AML-193 (cell line): ENCODE measurements at regions not wholly inside any gene's neighbourhood (a gene's known extent, or its start where the extent isn't known, plus 50 kb on each side); places are given as distances from the start of the nearest gene placed in this dataset.
"Not testable (repeated sequence)": the region's sequence is repeated elsewhere in the genome, so short reads cannot be mapped to it uniquely, and the experiment has no call there.

ENCODE experiments used
- DNase-seq, 2 experiments: peaks; one replicate each; lab custom pipeline; 2025; lab: John Stamatoyannopoulos, UW

DNA sequence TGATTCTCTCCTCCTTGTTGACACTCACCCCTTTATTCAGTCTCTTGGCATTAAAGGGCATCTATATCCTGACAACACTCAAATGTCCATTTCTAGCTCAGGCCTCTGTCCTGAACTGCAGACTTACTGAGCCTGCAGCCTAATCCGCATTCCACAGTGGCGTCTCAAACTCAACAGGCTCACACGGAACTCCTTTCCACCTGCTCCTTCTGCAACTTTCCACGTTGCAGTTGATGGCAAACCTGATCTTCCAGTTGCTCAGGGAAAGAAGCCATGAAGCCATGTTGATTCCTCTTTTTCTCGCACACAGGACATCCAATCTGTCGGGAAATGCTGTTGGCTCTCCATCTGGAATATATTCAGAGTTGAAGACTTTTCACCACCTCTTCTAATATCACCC, 522.4 kb downstream of the CCSER2 start:
- DNase-seq: no peak

DNA sequence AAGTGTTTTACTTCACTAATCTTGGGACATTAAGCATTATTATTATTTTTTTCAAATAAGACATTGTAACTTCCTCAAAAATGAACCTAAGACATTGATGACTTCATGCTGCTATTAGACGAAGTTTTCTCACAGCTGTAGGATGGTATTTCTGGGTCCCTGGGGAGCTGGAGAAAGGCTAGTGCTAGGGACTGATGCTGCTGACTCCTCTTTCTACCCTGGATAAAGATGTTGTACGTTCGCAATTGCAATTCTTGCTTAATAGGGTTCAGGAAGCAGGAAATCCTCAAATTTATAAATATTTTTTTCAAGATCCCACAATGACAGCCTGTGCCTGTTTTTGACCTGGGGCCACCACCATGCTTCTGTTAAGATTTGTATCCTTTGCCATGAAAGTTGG, 526.0 kb downstream of the CCSER2 start:
- no peak for DNase-seq

DNA sequence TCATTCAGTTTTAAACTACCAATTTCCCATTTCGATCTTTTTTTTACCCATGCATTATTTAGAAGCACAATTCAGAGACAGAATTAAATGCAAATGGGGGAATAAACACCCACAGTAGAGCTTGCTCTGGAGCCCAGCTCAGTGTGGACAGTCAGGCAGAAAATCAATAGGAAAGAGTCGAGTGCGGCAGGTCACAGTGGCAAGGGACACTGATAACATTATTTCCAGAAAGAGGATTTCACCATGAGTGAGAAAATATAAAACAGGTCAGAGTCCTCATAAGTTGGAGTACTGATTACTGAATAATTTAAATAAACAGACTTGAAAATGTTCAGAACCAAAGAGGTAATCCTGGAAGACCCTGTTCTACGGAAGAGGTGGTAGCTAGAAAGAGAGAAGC, 532.5 kb downstream of the CCSER2 start:
- DNase-seq: no peak

DNA sequence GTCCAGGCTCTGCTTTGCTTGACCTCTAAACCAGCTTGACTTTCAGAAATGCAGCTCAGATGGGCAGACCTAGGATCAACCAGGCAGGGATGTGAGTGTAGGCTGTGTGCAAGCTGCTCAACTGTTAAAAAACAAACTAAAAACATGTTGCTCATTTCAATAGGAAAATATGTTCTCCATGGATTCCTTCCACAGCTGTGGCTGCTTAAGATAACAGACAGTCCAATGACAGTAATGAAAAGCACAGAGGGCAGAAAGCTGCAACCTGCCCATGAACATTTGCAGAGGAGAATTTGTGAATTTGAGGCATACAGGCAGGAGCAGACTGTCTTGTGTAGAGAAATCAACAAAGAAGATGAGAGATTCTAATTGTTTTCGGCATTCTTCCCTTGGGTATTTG, 534.2 kb downstream of the CCSER2 start:
- DNase-seq: no peak

DNA sequence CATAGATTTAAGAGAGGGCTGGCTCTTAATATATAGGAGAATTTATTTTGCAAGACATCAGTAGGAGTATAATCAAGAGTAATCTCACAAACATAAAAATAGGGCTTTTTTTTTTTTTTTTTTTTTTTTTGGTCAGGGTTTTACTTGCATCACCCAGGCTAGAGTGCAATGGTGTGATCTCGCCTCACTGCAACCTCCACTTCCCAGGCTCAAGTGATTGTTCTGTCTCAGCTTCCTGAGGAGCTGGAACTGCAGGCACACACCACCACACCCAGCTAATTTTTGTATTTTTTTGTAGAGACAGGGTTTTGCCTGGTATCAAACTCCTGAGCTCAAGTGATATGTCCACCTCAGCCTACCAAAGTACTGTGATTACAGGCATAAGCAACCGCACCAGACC, 535.3 kb downstream of the CCSER2 start:
- no peak for DNase-seq

DNA sequence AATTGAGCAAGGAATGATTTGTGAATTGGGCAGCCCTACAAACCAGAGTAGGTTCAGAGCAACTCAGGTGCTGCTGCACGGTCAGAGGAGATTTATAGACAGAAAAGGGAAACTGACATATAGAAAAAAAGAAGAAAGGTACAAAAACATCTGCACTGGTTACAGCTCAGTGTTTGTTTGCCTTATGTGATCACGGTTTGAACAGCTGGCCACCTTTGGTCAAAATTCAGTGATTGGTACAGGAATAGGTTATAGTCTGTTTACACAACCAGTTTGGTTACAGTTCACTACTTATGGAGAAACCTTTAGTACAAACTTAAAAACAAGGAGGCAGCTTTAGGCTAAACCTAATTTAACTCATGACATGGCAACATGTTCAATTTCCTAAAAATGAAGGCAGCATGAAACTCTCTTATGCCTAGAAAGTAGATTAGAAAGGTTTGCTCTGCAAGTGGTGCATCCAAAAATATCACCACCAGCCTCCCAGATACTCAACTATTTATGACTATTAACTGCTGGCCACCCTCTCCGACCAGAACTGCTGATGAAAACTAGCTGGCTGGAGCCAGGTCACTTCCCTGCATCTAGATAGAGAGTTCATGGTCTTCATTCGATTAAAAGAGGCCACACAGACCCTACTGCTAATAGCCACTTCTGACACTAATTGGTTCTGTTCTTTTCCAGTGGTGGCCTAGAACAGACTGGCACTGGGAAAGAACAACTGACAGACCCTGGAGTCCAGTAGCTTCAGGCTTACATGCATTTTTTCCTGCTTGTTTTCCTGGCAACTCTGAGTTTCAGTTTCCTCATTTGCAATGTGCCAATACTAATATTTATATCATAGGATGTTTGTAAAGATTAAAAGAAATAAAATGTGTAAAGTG, 548.0 kb downstream of the CCSER2 start:
- DNase-seq: no peak

DNA sequence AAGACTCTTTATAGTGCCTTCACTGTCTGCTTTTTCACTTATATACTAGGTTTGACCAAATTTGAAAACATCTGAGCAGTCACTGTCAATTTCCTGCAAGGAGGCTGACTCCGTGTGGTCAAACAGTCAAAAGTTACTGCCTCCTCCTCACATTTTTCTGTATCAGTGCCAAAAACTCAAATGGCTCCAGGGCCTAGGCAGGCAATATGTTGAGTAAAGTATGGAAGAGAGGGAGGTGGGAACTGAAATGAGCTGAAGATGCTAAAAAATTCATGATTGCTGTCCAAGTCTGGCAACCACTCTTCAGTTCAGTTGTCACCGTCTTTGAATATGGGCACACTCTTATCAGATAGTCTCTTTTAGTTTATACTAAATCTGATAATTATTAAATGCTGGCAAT, 551.6 kb downstream of the CCSER2 start:
- DNase-seq: no peak

DNA sequence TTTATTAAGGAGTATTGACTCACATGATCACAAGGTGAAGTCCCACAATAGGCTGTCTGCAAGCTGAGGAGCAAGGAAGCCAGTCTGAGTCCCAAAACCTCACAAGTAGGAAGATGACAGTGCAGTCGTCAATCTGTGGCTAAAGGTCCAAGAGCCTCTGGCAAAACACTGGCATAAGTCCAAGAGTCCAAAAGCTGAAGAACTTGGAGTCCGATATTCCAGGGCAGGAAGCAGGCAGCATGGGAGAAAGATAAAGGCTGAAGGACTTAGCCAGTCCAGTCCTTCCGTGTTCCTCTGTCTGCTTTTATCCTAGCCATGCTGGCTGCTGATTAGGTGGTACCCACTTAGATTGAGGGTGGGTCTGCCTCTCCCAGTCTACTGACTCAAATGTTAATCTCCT, 553.3 kb downstream of the CCSER2 start:
- not testable (repeated sequence) for DNase-seq

DNA sequence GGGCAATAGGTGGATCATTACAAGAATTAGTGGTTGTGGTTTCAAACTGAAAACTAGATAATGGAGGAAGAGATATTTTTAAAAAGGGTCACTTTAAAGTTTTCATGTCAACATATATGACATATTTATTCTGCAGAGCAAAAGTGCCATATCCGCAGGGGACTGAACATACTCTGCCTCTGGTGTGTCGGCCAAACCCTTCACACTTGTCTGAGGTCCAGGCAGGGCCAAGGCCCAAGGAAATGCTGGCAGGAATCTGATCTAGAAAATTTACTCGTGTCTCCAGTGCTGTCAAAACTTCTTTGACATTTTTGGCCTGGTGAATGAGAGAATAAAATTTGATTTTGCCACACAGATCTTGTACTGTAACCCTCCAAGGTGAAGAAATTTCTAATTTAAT, 562.3 kb downstream of the CCSER2 start:
- no peak for DNase-seq

DNA sequence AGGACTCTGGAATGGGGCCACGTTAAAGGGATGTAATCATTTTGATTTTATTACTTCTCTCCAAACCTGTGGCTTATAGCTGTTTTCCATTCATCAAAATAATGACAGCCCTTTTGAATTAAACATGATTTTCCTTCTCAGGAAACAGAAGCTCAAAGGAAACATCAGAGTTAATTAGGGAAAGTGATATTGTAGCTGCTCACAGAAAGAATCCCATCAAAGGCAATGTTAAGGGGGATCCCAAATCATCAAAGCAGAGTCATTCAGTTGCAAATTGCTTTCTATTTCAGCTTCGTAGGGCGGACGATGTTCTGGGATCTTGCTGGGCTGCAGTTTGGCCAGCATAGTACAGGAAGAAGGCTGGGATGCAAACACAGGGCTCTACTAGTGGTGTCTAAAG, 563.2 kb downstream of the CCSER2 start:
- DNase-seq: no peak

DNA sequence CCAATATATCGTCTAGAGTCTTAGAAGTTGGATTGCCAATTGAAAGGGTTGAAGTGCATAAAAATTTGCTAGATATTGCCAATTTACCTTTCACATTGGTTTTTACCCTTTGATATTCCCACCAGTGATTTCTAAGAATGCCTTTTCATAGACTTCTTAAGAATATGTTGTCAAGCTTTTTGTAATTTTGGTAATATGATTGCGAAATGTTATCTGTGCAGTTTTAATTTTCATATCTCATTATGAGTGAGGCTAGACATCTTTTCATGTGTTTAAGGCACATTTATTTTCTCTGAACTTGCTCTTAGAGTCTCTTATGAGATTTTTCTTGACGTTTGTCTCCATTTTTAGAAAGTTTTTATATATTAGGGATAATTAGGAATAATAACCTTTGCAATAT, 567.2 kb downstream of the CCSER2 start:
- no peak for DNase-seq

DNA sequence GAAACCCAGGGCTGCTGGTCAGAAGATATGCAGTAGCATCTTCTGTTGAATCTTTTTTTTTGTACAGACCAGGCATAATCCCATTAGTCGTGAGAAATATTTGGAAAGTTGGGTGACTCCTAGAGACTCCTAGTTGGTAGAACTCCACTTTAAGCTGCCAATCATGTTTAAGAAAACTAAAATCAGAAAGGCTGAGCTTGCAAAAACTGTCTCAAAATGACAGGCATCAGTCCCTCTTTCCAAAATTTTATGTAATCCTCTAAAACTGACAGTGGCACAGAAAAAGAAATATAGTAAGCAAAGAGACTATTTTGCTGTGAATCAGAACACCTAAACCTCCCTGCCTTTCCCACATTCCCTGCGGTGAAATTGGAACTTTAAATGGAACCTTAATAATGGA, 568.5 kb downstream of the CCSER2 start:
- DNase-seq: no peak

DNA sequence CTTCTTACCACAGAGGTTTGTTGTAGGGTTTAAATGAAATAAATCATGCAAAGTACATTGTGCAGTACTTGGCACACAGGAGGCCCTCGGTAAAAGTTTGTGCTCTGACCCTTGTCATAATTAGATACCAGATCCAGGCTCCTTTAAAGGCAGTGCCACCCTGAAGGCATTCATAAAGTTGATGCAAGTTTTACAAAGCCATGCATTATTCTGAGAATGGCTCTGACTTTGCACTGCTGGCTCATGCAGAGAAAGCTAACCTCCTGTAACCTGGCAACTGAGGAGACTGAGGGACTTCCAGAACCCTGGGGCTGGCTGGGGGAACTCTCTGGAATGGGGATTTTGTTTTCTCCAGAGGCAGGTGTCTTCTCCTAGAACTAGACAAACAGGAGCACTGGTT, 570.9 kb downstream of the CCSER2 start:
- DNase-seq: no peak

DNA sequence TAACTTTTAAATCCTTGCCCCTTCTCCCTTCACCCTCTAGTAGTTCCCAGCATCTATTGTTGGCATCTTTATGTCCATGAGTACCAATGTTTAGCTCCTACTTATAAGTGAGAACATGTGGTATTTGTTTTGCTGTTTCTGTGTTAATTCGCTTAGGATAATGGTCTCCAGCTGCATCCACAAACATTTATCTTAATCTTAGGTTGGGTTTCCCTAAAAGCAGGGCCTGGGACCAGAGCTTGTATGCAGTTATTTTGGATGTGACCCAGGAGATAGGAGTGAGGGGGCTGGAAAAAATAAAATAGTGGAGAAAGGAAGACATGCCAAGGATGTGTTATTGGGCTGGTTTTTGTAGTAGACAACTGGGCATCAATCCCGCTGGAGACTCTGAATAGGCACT, 571.8 kb downstream of the CCSER2 start:
- no peak for DNase-seq

DNA sequence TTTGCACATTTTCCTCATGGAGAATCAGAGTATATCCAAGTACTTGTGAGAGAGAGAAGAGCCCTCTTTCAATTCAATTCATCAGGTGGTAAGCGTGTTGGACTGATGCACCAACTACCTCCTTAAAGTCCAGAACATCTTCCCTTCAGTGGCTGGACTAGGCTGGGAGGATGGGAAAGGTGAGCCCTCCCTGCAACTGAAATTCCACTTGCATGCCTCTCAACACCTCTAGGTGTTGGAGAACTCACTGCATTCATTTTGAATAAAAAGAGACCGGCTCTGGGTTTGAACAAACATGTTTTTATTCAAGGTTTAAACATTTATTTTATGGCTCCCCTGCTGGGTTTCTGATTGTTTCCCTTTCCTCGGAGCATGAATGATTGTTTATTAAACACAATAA, 573.5 kb downstream of the CCSER2 start:
- DNase-seq: no peak

DNA sequence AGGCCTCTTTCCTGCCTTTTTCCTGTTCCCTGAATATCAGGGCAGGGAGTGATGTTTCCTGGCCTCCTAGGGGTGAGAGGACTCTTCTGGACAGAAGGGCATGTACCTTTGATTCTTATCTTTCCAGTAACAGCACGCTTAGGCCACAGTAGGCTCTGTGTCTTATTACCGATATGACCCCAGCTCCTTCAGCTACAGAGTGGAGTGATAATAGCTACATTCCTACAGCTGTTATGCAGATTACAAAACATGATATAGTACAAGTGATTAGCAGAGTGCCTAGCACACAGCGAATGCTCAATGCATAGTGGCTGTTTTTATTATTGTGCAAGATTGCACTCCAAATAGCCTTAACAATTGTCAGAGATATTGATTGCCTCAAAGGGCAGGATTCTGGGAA, 574.2 kb downstream of the CCSER2 start:
- no peak for DNase-seq

DNA sequence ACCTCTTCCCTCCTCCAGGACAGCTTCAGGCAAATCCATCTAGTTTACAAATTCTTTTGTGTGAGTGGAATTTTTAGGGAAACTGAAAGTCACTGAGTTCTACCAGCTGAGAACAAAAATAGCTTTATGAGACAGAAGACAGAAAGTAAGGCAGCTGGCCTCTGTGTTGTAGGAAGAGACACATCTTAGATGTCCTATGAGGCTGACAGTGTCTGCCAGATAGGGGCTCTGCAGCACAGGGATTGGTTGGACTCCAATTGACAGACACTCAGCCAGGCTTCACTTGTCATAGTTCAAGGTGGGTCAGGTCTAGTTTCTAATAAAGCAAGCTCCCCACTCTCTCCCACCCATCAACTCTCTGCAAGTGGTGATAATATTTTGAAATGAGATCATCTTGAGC, 574.9 kb downstream of the CCSER2 start:
- DNase-seq: no peak

DNA sequence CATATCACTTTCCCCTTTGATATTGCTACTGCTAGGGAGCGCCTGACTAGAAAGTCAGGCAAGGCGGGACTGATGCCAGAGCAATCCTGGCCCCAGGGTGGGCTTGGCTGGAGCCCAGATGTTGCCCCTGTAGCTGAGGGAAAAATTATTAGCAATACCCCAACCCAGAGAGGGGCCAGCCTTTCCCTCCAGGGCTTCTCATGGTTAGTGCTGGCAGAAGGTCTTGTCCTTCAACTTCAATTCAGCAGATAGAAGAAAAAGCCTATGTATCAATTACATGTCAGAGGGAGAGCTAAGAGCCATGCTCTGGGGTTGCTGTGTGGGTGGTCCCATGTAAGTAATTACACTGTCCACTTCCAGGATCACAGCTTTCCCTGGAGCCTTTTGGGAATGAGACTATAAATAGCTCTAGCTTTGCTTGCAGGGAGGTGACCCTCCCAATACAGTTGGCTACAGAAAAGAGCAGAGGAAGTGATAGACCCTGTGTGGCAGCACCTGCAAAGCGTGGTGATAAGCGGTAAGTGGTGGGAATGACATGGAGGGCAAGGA, 579.1 kb downstream of the CCSER2 start:
- no peak for DNase-seq

DNA sequence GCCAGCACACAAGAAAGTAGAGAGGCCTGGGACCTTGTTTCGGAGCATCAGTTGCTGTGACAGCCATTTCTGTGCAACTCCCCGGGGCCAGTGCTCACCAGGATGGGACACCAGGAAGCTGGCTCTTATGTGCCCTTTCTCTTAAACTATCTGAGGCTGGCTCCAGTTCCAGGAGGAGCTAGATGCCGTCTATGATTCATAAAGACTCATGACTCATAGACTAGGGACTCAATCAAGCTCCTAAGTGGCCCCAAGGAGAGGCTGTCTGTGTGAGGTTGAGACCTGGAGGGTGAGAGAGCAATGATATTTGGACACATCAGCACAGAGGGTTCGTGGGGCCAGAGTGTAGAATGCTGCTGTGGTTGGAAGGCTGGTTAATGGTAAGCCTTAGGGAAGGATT, 580.1 kb downstream of the CCSER2 start:
- no peak for DNase-seq

DNA sequence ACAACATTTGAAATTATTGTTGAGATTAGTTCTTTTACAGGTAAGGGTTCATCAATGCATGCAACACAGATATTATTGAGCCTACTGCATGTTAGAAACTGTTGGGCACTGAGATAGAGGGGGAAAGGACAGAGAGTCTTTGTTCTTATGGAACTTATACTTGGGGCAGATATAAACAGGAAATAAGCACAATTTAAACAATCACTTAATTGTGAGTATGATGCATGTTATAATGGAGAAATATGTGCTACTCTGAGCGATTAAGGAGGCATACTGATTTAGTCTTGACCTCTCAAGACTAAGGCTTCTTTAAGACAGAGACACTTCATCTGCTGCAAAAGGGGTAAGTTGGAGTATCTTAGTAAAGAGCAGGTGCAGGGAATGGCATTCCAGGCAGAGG, 593.3 kb downstream of the CCSER2 start:
- DNase-seq: no peak

DNA sequence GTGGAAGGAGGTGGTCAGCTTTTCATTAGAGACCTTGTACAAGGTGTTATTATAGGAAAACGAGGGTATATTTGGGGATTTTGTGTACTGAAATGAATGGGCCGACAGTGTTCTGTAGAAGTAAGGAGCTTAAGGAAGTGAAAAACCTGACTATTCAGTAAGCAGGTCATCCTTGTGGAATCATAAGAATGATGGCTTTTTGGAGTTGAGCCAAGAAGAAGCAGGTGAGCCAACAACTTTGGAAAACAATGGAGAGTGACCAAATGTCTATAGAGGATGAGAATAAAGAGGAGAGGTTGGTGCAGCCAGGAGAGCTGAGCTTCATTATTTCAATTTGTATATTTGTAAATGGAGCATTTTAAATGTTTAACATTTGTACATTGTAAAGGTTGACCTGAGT, 595.7 kb downstream of the CCSER2 start:
- DNase-seq: no peak

DNA sequence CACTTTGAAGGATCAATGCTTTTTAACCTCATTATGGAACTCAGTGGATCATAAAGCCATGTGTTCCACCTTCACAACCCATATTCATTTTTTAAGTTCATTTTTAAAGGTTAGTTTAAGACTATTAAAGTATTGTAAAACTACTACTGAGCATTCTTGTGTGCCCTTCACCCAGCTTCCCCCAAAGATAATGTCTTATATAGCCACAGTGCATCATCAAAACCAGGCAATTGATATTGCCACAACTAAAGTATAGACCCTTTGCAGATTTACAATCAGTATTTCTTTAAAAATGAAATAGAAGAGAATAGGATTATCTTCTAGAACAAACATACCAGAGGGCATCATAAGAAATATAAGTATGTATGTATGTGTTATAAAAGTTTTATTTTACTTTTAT, 597.1 kb downstream of the CCSER2 start:
- no peak for DNase-seq

DNA sequence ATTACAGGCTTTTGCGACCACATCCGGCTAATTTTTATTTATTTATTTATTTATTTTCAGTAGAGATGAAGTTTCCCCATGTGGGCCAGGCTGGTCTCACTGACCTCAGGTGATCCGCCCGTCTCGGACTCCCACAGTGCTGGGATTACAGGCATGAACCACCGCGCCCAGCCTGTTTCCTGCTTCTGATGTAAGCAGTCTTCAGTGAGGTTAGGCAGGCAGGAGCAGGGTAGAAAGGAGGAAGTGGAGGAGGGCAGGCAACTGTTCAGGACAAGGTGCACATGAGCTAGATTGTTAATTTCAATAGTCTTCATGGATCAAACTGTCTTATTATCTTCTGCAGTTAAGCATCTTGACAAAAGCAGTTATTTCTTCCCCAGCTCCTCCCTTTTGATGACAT, 605.0 kb downstream of the CCSER2 start:
- DNase-seq: no peak

DNA sequence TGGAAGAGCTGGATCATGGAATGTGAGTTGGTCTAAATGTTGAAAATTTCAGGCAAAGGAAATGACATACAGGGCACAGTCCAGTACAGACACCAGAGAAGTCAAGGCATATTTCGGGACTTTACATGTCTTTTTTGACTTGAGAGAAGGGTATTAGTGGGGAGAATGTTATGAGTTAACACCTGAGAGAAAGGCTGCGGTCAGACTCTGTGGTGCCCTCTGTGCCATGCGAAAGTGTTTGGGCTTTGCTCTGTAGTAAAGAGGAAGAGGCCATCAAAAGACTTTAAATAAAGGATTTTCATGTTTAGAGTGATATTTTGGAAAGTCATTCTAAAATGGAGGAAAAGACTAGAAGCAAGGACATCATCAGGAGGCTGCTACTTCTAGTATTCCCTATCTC, 607.4 kb downstream of the CCSER2 start:
- no peak for DNase-seq
